WERI-Rb-1 (cell line): ENCODE measurements at regions not wholly inside any gene's neighbourhood (a gene's known extent, or its start where the extent isn't known, plus 50 kb on each side); places are given as distances from the start of the nearest gene placed in this dataset.
"Not testable (repeated sequence)": the region's sequence is repeated elsewhere in the genome, so short reads cannot be mapped to it uniquely, and the experiment has no call there.

ENCODE experiments used
- DNase-seq: peaks from one replicate; pipeline ENCODE4 v3.0.0-alpha.2; 2020
- H3K27ac ChIP-seq: fragments of 250-450 bp; sonication (Bioruptor Pico); 2 replicates; pipeline ENCODE4 v1.5.1; 2020; ENCODE audit warnings: mild to moderate bottlenecking, moderate library complexity
- H3K27me3 ChIP-seq: fragments of 250-450 bp; sonication (Bioruptor Pico); 2 replicates; pipeline ENCODE4 v1.5.1; 2021; ENCODE audit warnings: mild to moderate bottlenecking, low read depth, moderate library complexity; ENCODE audit not compliant: insufficient read depth, severe bottlenecking
- H3K36me3 ChIP-seq: fragments of 250-450 bp; sonication (Bioruptor Pico); 2 replicates; pipeline ENCODE4 v1.5.1; 2020; ENCODE audit warnings: mild to moderate bottlenecking, moderate library complexity
- H3K4me3 ChIP-seq: 2 replicates; pipeline ENCODE4 v1.5.1; 2011; ENCODE audit warnings: low read depth, mild to moderate bottlenecking, control low read depth, low read length
- H3K9me3 ChIP-seq: fragments of 250-450 bp; sonication (Bioruptor Pico); 2 replicates; pipeline ENCODE4 v1.5.1; 2021; ENCODE audit warnings: mild to moderate bottlenecking, moderate library complexity; ENCODE audit not compliant: severe bottlenecking
- CTCF ChIP-seq: IDR thresholded peaks from 2 replicates; pipeline ENCODE4 v1.5.1; 2011; ENCODE audit warnings: low read depth, mild to moderate bottlenecking, control low read depth, inconsistent platforms, low read length

GRCh38 chr7:140261105-140261486, 84.3 kb upstream of the KDM7A start:
- Histone ChIP-seq H3K36me3 (no peaks in the 10 kb centered on the region), H3K27me3 (no peaks in the 10 kb centered on the region), H3K4me3 (peak overlapping the region; percentile 10; the same call in 1 of the 2 replicates), H3K27ac (no peak overlapping the region), H3K9me3 (no peaks in the 10 kb centered on the region)
- no peak for DNase-seq
- no peak for TF ChIP-seq CTCF

- Histone ChIP-seq H3K36me3 (no peaks in the 10 kb centered on the region), H3K27me3 (no peaks in the 10 kb centered on the region), H3K4me3 (no peak overlapping the region), H3K9me3 (no peaks in the 10 kb centered on the region), H3K27ac (no peak overlapping the region)
- no peak for TF ChIP-seq CTCF
- peak; percentile 35 for DNase-seq
Measured at GRCh38 chr7:140260352-140261104, 83.7 kb upstream of the KDM7A start.

DNA sequence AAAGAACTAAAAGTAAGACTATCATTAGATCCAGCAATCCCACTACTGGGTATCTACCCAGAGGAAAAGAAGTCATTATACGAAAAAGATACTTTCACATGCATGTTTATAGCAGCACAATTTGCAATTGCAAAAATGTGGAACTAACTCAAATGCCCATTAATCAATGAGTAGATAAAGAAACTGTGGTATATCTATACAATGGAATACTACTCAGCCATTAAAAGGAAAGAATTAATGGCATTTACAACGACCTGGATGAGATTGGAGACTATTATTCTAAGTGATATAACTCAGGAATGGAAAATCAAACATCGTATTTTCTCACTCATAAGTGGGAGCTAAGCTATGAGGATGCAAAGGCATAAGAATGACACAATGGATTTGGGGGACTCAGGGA, 80.5 kb upstream of the KDM7A start:
- H3K36me3 ChIP-seq, H3K27me3 ChIP-seq, DNase-seq, H3K27ac ChIP-seq, H3K9me3 ChIP-seq, H3K4me3 ChIP-seq: not testable (repeated sequence)

GRCh38 chr7:140254976-140255375, 78.2 kb upstream of the KDM7A start:
- not testable (repeated sequence) for H3K36me3 ChIP-seq, H3K27ac ChIP-seq, H3K27me3 ChIP-seq, H3K9me3 ChIP-seq, DNase-seq, H3K4me3 ChIP-seq

DNA sequence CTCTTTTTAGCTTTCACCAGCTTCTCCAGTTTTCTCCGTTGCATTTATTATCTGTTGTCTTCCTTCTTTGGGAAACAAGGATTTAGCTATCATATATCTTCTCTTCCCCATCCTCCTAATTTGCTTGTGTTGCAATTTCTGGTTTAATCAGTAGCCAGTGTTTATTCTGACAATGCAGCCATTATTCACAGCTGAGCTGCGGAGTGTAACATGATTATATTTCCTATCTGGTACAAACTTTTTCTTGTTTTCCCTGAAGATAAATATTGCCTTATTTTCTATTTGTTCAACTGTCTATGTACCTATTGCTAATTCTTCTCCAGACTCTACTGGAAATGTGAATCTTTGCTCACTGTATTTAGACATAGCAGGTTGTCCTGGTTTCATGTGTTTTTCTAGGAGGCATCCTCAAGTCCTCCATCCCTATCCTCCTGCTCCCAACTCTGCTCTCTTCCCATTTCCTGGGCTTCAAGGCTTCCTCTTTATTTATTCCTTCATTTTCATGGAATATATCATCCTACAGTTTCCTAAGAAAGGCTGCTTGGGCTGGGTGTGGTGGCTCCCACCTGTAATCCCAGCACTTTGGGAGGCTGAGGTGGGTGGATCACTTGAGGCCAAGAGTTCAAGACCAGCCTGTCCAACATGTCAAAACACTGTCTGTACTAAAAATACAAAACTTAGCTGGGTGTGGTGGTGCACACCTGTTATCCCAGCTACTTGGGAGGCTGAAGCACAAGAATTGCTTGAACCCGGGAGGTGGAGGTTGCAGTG, 72.4 kb upstream of the KDM7A start:
- no peak for DNase-seq
- no peaks in the 10 kb centered on the region for H3K36me3 ChIP-seq
- no peak for TF ChIP-seq CTCF
- no peaks in the 10 kb centered on the region for H3K27me3 ChIP-seq
- no peak overlapping the region for H3K27ac ChIP-seq
- H3K4me3 ChIP-seq, result no peak overlapping the region
- no peaks in the 10 kb centered on the region for H3K9me3 ChIP-seq

DNA sequence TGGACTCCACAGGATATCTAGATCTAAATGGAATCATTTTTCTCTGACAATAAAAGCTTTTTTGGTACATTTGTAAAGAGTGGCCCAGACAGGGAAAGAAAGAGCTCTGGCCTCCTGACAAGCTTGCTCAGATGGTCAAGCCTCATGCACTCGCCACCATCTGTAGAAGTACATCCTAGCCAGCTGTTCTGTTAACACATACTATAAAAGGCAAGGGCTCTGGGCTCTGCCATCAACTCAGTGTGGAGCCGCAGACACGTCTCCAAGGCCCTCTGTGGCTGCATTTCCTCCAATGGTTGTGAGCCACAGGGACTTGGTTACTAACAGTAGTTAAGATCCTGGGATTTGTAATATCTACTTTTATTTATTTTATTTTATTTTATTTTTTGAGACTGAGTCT, 70.8 kb upstream of the KDM7A start:
- Histone ChIP-seq H3K36me3 (no peaks in the 10 kb centered on the region), H3K4me3 (no peak overlapping the region), H3K27ac (no peak overlapping the region), H3K9me3 (no peaks in the 10 kb centered on the region), H3K27me3 (no peaks in the 10 kb centered on the region)
- TF ChIP-seq CTCF, result no peak
- no peak for DNase-seq
